ENCODE measurements at regions not wholly inside any gene's neighbourhood (a gene's known extent, or its start where the extent isn't known, plus 50 kb on each side); places are given as distances from the start of the nearest gene placed in this dataset.

DNA sequence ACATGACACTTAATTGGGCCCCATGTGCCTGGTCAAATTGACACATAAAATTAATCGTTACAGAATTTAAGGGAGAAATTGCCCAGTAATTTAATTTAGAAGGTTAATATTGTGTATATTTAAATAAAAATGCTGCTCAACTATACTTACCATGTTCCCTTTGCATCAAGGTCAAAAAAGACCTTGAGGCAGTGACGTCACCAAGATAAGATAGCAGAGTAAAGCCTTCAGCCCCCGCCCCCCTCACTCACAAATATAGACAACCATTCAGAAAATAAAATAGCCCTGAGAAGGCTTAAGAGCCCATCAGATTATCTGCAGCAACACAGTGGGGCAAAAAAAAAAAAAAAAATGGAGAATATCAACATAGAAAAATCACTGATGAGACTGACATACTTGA is 785.7 kb downstream of the CCDC85A start:
- DNase-seq (ENCODE audit: low spot score) (no peak), ATAC-seq (no peak), FAIRE-seq (no peak)
- no peaks in the 10 kb centered on the region for H4K20me1 ChIP-seq (ENCODE audit: insufficient read depth, low read length)
- ChIA-PET POLR2A (no interaction called here), CTCF (ENCODE audit: low intra/inter-chr PET ratio, low total read pairs) (no interaction called here)
- in situ Hi-C loops (cut with HindIII; ENCODE audit: extremely low pct_ligation_motif_present, low pct_unique_long_range_greater_than_20kb) (no loop called here), intact Hi-C loops (cut with micrococcal nuclease; ENCODE audit: unreplicated experiment) (no loop called here)
- no peak overlapping the region for H2AFZ ChIP-seq (ENCODE audit: low read length)
- TF ChIP-seq CREB1 (IDR thresholded peaks at IDR 0.05), result peak; percentile 95
- no peak for TF ChIP-seq CREB1 (CRISPR knock-in tag; IDR thresholded peaks at IDR 0.05)
- TF ChIP-seq ZBTB21 (CRISPR knock-in tag; IDR thresholded peaks at IDR 0.05), result no peak
- peak; percentile 92 for TF ChIP-seq ATF7 (IDR thresholded peaks at IDR 0.05)
- TF ChIP-seq ATF7 (CRISPR knock-in tag; IDR thresholded peaks at IDR 0.05), result no peak
- TF ChIP-seq FOXP1 (IDR thresholded peaks at IDR 0.05), result no peak
- no peak for TF ChIP-seq FOXP1 (CRISPR knock-in tag; IDR thresholded peaks at IDR 0.05)
- TF ChIP-seq YEATS4 (CRISPR knock-in tag; IDR thresholded peaks at IDR 0.05; ENCODE audit: borderline replicate concordance), result no peak
- no peak for TF ChIP-seq ZNF788 (CRISPR knock-in tag; IDR thresholded peaks at IDR 0.05; ENCODE audit: borderline replicate concordance)
- H3K4me2 ChIP-seq (ENCODE audit: low read depth, low read length), result no peak overlapping the region
- H3K79me2 ChIP-seq (ENCODE audit: insufficient read depth, low read length), result no peaks in the 10 kb centered on the region
- no peak overlapping the region for H3K27ac ChIP-seq (ENCODE audit: extremely low read length, insufficient read depth, low read length)
- no peak overlapping the region for H3K4me3 ChIP-seq (replicated peaks in 1 of 3; ENCODE audit: insufficient read depth in 1 of 3, low read depth in 2 of 3, low read length in 3 of 3)
- peaks cover 89% of the 10 kb centered on the region for H3K9me3 ChIP-seq (ENCODE audit: low read length)
- no peaks in the 10 kb centered on the region for H3K36me3 ChIP-seq (replicated peaks in 1 of 2; ENCODE audit: control insufficient read depth in 1 of 2, insufficient read depth in 2 of 2, low read length in 2 of 2)
- H3K4me1 ChIP-seq (ENCODE audit: insufficient read depth, low read length), result no peaks in the 10 kb centered on the region
- no peak overlapping the region for H3K9ac ChIP-seq (ENCODE audit: insufficient read depth, low read depth, low read length)
- BruUV-seq (replicated peaks), result no TSS peak
- WGBS (ENCODE audit: low lambda C conversion rate), result 5% methylated on average over 3 of the region's 3 CpGs
- H3K27me3 ChIP-seq (ENCODE audit: control insufficient read depth in 1 of 2, insufficient read depth in 2 of 2, low read length in 2 of 2), result no peaks in the 10 kb centered on the region

- Histone ChIP-seq H3K4me3 (replicated peaks in 1 of 3; ENCODE audit: insufficient read depth in 1 of 3, low read depth in 2 of 3, low read length in 3 of 3) (no peak overlapping the region), H2AFZ (ENCODE audit: low read length) (no peak overlapping the region), H3K9ac (ENCODE audit: insufficient read depth, low read depth, low read length) (no peak overlapping the region), H3K36me3 (replicated peaks in 1 of 2; ENCODE audit: control insufficient read depth in 1 of 2, insufficient read depth in 2 of 2, low read length in 2 of 2) (no peaks in the 10 kb centered on the region), H3K9me3 (ENCODE audit: low read length) (peaks cover 96% of the 10 kb centered on the region), H3K27me3 (ENCODE audit: control insufficient read depth in 1 of 2, insufficient read depth in 2 of 2, low read length in 2 of 2) (no peaks in the 10 kb centered on the region), H4K20me1 (ENCODE audit: insufficient read depth, low read length) (no peaks in the 10 kb centered on the region), H3K79me2 (ENCODE audit: insufficient read depth, low read length) (no peaks in the 10 kb centered on the region), H3K27ac (ENCODE audit: extremely low read length, insufficient read depth, low read length) (no peak overlapping the region), H3K4me1 (ENCODE audit: insufficient read depth, low read length) (no peaks in the 10 kb centered on the region), H3K4me2 (ENCODE audit: low read depth, low read length) (no peak overlapping the region)
- intact Hi-C loops (cut with micrococcal nuclease; ENCODE audit: unreplicated experiment), result no loop called here
- ATAC-seq (no peak), DNase-seq (ENCODE audit: low spot score) (no peak), FAIRE-seq (peak; percentile 43)
- ChIA-PET CTCF (ENCODE audit: low intra/inter-chr PET ratio, low total read pairs) (no interaction called here), POLR2A (no interaction called here)
- BruUV-seq (replicated peaks), result no TSS peak
- 43% methylated on average over 3 of the region's 3 CpGs for WGBS (ENCODE audit: low lambda C conversion rate)
- in situ Hi-C loops (cut with HindIII; ENCODE audit: extremely low pct_ligation_motif_present, low pct_unique_long_range_greater_than_20kb), result no loop called here
- TF ChIP-seq ZFP90 (CRISPR knock-in tag; IDR thresholded peaks at IDR 0.05; ENCODE audit: borderline replicate concordance) (no peak), SYNCRIP (IDR thresholded peaks at IDR 0.05; ENCODE audit: insufficient read depth, low read depth, low read length) (no peak), ZBTB1 (CRISPR knock-in tag; IDR thresholded peaks at IDR 0.05; ENCODE audit: borderline replicate concordance) (no peak), KLF12 (CRISPR knock-in tag; IDR thresholded peaks at IDR 0.05; ENCODE audit: borderline replicate concordance) (no peak), SMAD1 (CRISPR knock-in tag; IDR thresholded peaks at IDR 0.05; ENCODE audit: borderline replicate concordance, low read depth) (no peak), JUND (CRISPR knock-in tag; IDR thresholded peaks at IDR 0.05) (no peak), GATAD2A (CRISPR knock-in tag; IDR thresholded peaks at IDR 0.05) (no peak)
- TF ChIP-seq, protein P1, sequence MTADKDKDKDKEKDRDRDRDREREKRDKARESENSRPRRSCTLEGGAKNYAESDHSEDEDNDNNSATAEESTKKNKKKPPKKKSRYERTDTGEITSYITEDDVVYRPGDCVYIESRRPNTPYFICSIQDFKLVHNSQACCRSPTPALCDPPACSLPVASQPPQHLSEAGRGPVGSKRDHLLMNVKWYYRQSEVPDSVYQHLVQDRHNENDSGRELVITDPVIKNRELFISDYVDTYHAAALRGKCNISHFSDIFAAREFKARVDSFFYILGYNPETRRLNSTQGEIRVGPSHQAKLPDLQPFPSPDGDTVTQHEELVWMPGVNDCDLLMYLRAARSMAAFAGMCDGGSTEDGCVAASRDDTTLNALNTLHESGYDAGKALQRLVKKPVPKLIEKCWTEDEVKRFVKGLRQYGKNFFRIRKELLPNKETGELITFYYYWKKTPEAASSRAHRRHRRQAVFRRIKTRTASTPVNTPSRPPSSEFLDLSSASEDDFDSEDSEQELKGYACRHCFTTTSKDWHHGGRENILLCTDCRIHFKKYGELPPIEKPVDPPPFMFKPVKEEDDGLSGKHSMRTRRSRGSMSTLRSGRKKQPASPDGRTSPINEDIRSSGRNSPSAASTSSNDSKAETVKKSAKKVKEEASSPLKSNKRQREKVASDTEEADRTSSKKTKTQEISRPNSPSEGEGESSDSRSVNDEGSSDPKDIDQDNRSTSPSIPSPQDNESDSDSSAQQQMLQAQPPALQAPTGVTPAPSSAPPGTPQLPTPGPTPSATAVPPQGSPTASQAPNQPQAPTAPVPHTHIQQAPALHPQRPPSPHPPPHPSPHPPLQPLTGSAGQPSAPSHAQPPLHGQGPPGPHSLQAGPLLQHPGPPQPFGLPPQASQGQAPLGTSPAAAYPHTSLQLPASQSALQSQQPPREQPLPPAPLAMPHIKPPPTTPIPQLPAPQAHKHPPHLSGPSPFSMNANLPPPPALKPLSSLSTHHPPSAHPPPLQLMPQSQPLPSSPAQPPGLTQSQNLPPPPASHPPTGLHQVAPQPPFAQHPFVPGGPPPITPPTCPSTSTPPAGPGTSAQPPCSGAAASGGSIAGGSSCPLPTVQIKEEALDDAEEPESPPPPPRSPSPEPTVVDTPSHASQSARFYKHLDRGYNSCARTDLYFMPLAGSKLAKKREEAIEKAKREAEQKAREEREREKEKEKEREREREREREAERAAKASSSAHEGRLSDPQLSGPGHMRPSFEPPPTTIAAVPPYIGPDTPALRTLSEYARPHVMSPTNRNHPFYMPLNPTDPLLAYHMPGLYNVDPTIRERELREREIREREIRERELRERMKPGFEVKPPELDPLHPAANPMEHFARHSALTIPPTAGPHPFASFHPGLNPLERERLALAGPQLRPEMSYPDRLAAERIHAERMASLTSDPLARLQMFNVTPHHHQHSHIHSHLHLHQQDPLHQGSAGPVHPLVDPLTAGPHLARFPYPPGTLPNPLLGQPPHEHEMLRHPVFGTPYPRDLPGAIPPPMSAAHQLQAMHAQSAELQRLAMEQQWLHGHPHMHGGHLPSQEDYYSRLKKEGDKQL (CRISPR knock-in tag; IDR thresholded peaks at IDR 0.05; ENCODE audit: low read depth), result no peak
These were observed 787.7 kb downstream of the CCDC85A start for GRCh38 chr2:56971383-56971974.
